K562 (cell line): ENCODE measurements at regions not wholly inside any gene's neighbourhood (a gene's known extent, or its start where the extent isn't known, plus 50 kb on each side); places are given as distances from the start of the nearest gene placed in this dataset.

Experiments
- ATAC-seq: fragments of 200-7000 bp; cut with Tn5 transposase; 3 replicates; pipeline ENCODE4 v1.9.1; 2020; ENCODE audit warnings: moderate library complexity
- BruUV-seq: library from RNA; stranded (reverse); fragments of 400-500 nt; replicated peaks from 2 replicates; lab custom pipeline; 2021; lab: Mats Ljungman, UMichigan
- CTCF ChIA-PET: fragments of 300-600 bp; formaldehyde crosslinking; extraction: SDS; loops from one replicate; lab custom pipeline; 2021; ENCODE audit warnings: low intra/inter-chr PET ratio; lab: Yijun Ruan, JAX
- POLR2A ChIA-PET: fragments of 300-600, 350-650 bp; sonication (Branson Sonifier 250); formaldehyde crosslinking; extraction: SDS; loops from one replicate; lab custom pipeline; 2021; ENCODE audit warnings: antibody characterized with exemption, inconsistent platforms; lab: Yijun Ruan, JAX
- DNase-seq, 4 experiments: peaks; one replicate each; pipeline versions ENCODE4 v3.0.0 to v3.0.0-alpha.2; 2011 to 2018; ENCODE audit warnings: low spot score in 3 of 4, mixed read lengths in 3 of 4; ENCODE audit errors: extremely low read depth in 1 of 4
- FAIRE-seq: peaks from 2 replicates; lab custom pipeline; 2011; peaks lifted over from hg19 to GRCh38; lab: Jason Lieb, UNC
- H2AFZ ChIP-seq: 2 replicates; pipeline ENCODE4 v1.6.0; 2011; ENCODE audit warnings: low read depth, low read length, control low read depth, inconsistent platforms
- H3K27ac ChIP-seq: fragments of 200-600 bp; 3 replicates; pipeline ENCODE4 v1.8.0; 2011; ENCODE audit warnings: low read depth, mild to moderate bottlenecking, control low read depth, inconsistent platforms, low read length, moderate library complexity, mixed read lengths; ENCODE audit errors: extremely low read depth
- H3K27me3 ChIP-seq, 2 experiments: fragments of 300-600 bp in 1 of 2; 2 replicates in 1 of 2; 3 replicates in 1 of 2; pipeline versions ENCODE4 v1.6.0 to v1.8.0; 2011; ENCODE audit warnings: inconsistent platforms in 2 of 2, low read length in 2 of 2, mild to moderate bottlenecking in 1 of 2, mixed read lengths in 1 of 2, moderate library complexity in 1 of 2; ENCODE audit not compliant: control insufficient read depth in 2 of 2, insufficient read depth in 2 of 2
- H3K36me3 ChIP-seq: fragments of 300-600 bp; 3 replicates; pipeline ENCODE4 v1.8.0; 2011; ENCODE audit warnings: mild to moderate bottlenecking, low read length, inconsistent platforms; ENCODE audit not compliant: control insufficient read depth, insufficient read depth
- H3K4me1 ChIP-seq, 2 experiments: fragments of 200-600 bp in 1 of 2; replicated peaks in 1 of 2; 2 replicates in 1 of 2; 3 replicates in 1 of 2; pipeline versions ENCODE4 v1.5.1 to v1.8.0; 2011; ENCODE audit warnings: inconsistent platforms in 2 of 2, low read length in 2 of 2, mild to moderate bottlenecking in 1 of 2, mixed read lengths in 1 of 2, moderate library complexity in 1 of 2; ENCODE audit not compliant: control insufficient read depth in 2 of 2, insufficient read depth in 2 of 2
- H3K4me2 ChIP-seq: 2 replicates; pipeline ENCODE4 v1.6.1; 2011; ENCODE audit warnings: low read length, control low read depth, inconsistent platforms, mixed read lengths; ENCODE audit not compliant: insufficient read depth
- H3K4me3 ChIP-seq: fragments of 200-600 bp; sonication (generic), shearing (Covaris generic); 2 replicates; pipeline ENCODE4 v1.5.1; 2016; ENCODE audit warnings: control low read depth, inconsistent platforms
- H3K79me2 ChIP-seq: fragments of 200-600 bp; 3 replicates; pipeline ENCODE4 v1.8.0; 2011; ENCODE audit warnings: low read length, inconsistent platforms; ENCODE audit not compliant: control insufficient read depth, insufficient read depth
- H3K9ac ChIP-seq, 2 experiments: 2 replicates each; pipeline versions ENCODE4 v1.6.0 to v1.6.1; 2011; ENCODE audit warnings: low read depth in 2 of 2, low read length in 2 of 2, control low read depth in 1 of 2, inconsistent platforms in 1 of 2, mild to moderate bottlenecking in 1 of 2, mixed read lengths in 1 of 2; ENCODE audit not compliant: insufficient read depth in 1 of 2
- H3K9me1 ChIP-seq: one replicate; pipeline ENCODE4 v1.6.0; 2011; ENCODE audit warnings: inconsistent platforms, mild to moderate bottlenecking, low read length, moderate library complexity; ENCODE audit not compliant: control insufficient read depth, insufficient read depth
- H3K9me3 ChIP-seq: replicated peaks from 2 replicates; pipeline ENCODE4 v1.5.1; 2011; ENCODE audit warnings: low read depth, low read length, inconsistent platforms; ENCODE audit not compliant: control insufficient read depth, insufficient read depth
- H4K20me1 ChIP-seq: replicated peaks from 2 replicates; pipeline ENCODE4 v1.6.1; 2011; ENCODE audit warnings: low read length, inconsistent platforms, mixed read lengths; ENCODE audit not compliant: control insufficient read depth, insufficient read depth
- ASH1L ChIP-seq: fragments of 450-650 bp; IDR thresholded peaks from 2 replicates; pipeline ENCODE4 v1.6.1; 2018; ENCODE audit warnings: borderline replicate concordance, mild to moderate bottlenecking, low read depth; ENCODE audit not compliant: partially characterized antibody
- ELK1 ChIP-seq: sonication (generic); formaldehyde crosslinking; IDR thresholded peaks from 2 replicates; pipeline ENCODE4 v1.8.1; 2022; ENCODE audit warnings: missing genetic modification reagents
- MBD2 ChIP-seq: sonication (generic); IDR thresholded peaks from 2 replicates; pipeline ENCODE4 v1.6.1; 2016; ENCODE audit warnings: low read depth, borderline replicate concordance
- NFATC3 ChIP-seq: fragments of 450-650 bp; IDR thresholded peaks from 2 replicates; pipeline ENCODE4 v1.6.1; 2017; ENCODE audit warnings: mild to moderate bottlenecking
- POU5F1 ChIP-seq: fragments of 150-350 bp; IDR thresholded peaks from 2 replicates; pipeline ENCODE4 v1.6.1; 2014; ENCODE audit warnings: borderline replicate concordance, low read length, low read depth, mild to moderate bottlenecking; ENCODE audit not compliant: partially characterized antibody
- RBM25 ChIP-seq: fragments of 200-400 bp; formaldehyde crosslinking; IDR thresholded peaks from 2 replicates; pipeline ENCODE4 v1.6.1; 2018; ENCODE audit warnings: low read length, low read depth, moderate library complexity; ENCODE audit not compliant: severe bottlenecking
- SMAD1 ChIP-seq: fragments of 150-350 bp; IDR thresholded peaks from 2 replicates; pipeline ENCODE4 v1.6.1; 2014; ENCODE audit warnings: low read length, low read depth; ENCODE audit not compliant: partially characterized antibody
- SRSF3 ChIP-seq: fragments of 200-400 bp; formaldehyde crosslinking; IDR thresholded peaks from 2 replicates; pipeline ENCODE4 v1.6.1; 2016; ENCODE audit warnings: mild to moderate bottlenecking, low read length, moderate library complexity; ENCODE audit not compliant: insufficient read depth
- YBX1 ChIP-seq: fragments of 450-650 bp; IDR thresholded peaks from 2 replicates; pipeline ENCODE4 v1.7.1; 2016; ENCODE audit warnings: mild to moderate bottlenecking
- ZBTB11 ChIP-seq, 3 experiments: fragments of 200-800 bp in 1 of 3; fragments of 250-450 bp in 1 of 3; fragments of 450-650 bp in 1 of 3; sonication (Bioruptor Pico) in 1 of 3; sonication (Bioruptor generic) in 1 of 3; formaldehyde crosslinking in 1 of 3; IDR thresholded peaks; 2 replicates each; pipeline versions ENCODE4 v1.6.1 to v1.8.0; 2016 to 2022; ENCODE audit warnings: mild to moderate bottlenecking in 2 of 3, missing genetic modification characterization in 2 of 3, missing compliant biosample characterization in 1 of 3, moderate library complexity in 1 of 3
- ZFP30 ChIP-seq: fragments of 250-450 bp; sonication (Bioruptor Pico); IDR thresholded peaks from 2 replicates; pipeline ENCODE4 v1.8.0; 2022; ENCODE audit warnings: moderate library complexity, mild to moderate bottlenecking, inconsistent platforms, borderline replicate concordance
- ZNF175 ChIP-seq: fragments of 200-800 bp; sonication (Bioruptor generic); IDR thresholded peaks from 2 replicates; pipeline ENCODE4 v1.6.1; 2016; ENCODE audit warnings: low read depth, mild to moderate bottlenecking, missing genetic modification characterization, missing compliant biosample characterization
- ZNF324 ChIP-seq: fragments of 250-450 bp; sonication (Bioruptor Pico); IDR thresholded peaks from 2 replicates; pipeline ENCODE4 v1.4.0; 2020; ENCODE audit warnings: mild to moderate bottlenecking
- ZNF384 ChIP-seq: IDR thresholded peaks from 2 replicates; pipeline ENCODE4 v1.6.1; 2012; ENCODE audit warnings: low read depth, low read length, improper control_type of control experiment
- ZNF395 ChIP-seq: fragments of 200-800 bp; sonication (Bioruptor generic); IDR thresholded peaks from 2 replicates; pipeline ENCODE4 v1.6.1; 2017; ENCODE audit warnings: missing genetic modification characterization, missing compliant biosample characterization
- ZNF589 ChIP-seq: fragments of 200-800 bp; sonication (Bioruptor generic); IDR thresholded peaks from 2 replicates; pipeline ENCODE4 v1.6.1; 2016; ENCODE audit warnings: low read depth, missing genetic modification characterization, missing compliant biosample characterization
- WGBS: fragments of 100-300 bp; shearing (Covaris generic); methylation state at CpG from one replicate; pipeline ENCODE4 v1.1.6; 2016; ENCODE audit warnings: low coverage, mixed read lengths; ENCODE audit not compliant: insufficient coverage; ENCODE audit errors: missing lambda C conversion rate; 5-methylcytosine and 5-hydroxymethylcytosine counted together
- in situ Hi-C: fragments of 300-500 bp; cut with MboI; formaldehyde crosslinking; loops from 4 replicates; pipeline ENCODE4 v1.15.0; 2018; ENCODE audit warnings: inconsistent platforms, mixed read lengths
- intact Hi-C: fragments of 100-400 bp; cut with micrococcal nuclease; formaldehyde crosslinking; loops from 2 replicates; pipeline ENCODE4 v1.14.2; 2022

GRCh38 chr1:181251001-181251712 is 162.7 kb downstream of the IER5 start:
- Histone ChIP-seq H3K27ac (no peak overlapping the region), H3K4me2 (no peak overlapping the region), H2AFZ (no peak overlapping the region), H3K27me3 (no peaks in the 10 kb centered on the region; a peak in 1 of 5 replicates), H3K4me3 (no peak overlapping the region), H3K9me1 (no peaks in the 10 kb centered on the region), H3K4me1 (no peaks in the 10 kb centered on the region), H3K36me3 (no peaks in the 10 kb centered on the region), H3K79me2 (no peaks in the 10 kb centered on the region), H3K9me3 (no peaks in the 10 kb centered on the region), H4K20me1 (no peaks in the 10 kb centered on the region), H3K9ac (no peak overlapping the region)
- ChIA-PET CTCF (no interaction called here), POLR2A (interaction anchor here (0.7 to 1.3 kb wide), 2 partner anchors 14 to 28 kb away, joined by 3 to 4 read pairs; no protein-coding TSS in a partner anchor)
- WGBS, result under 1% methylated on average over 5 of the region's 5 CpGs
- no peak for DNase-seq
- ATAC-seq, result no peak
- no peak for FAIRE-seq
- in situ Hi-C loops (no loop called here), intact Hi-C loops (no loop called here)
- no TSS peak for BruUV-seq
- TF ChIP-seq ZNF324 (CRISPR knock-in tag), result no peak
- TF ChIP-seq ZFP30 (CRISPR knock-in tag), result no peak
- no peak for TF ChIP-seq ZNF384
- no peak for TF ChIP-seq NFATC3
- no peak for TF ChIP-seq SRSF3
- TF ChIP-seq ZNF395, result no peak
- TF ChIP-seq ELK1, result no peak
- no peak for TF ChIP-seq SMAD1
- no peak for TF ChIP-seq YBX1
- no peak for TF ChIP-seq ASH1L
- TF ChIP-seq MBD2, result no peak
- TF ChIP-seq POU5F1, result no peak
- TF ChIP-seq ZNF589 (CRISPR knock-in tag), result no peak
- TF ChIP-seq RBM25, result no peak
- TF ChIP-seq ZBTB11 (CRISPR knock-in tag; IDR thresholded peaks at IDR 0.05), result no peak
- no peak for TF ChIP-seq ZNF175 (CRISPR knock-in tag)
